ENCODE measurements at regions not wholly inside any gene's neighbourhood (a gene's known extent, or its start where the extent isn't known, plus 50 kb on each side); places are given as distances from the start of the nearest gene placed in this dataset.

DNA sequence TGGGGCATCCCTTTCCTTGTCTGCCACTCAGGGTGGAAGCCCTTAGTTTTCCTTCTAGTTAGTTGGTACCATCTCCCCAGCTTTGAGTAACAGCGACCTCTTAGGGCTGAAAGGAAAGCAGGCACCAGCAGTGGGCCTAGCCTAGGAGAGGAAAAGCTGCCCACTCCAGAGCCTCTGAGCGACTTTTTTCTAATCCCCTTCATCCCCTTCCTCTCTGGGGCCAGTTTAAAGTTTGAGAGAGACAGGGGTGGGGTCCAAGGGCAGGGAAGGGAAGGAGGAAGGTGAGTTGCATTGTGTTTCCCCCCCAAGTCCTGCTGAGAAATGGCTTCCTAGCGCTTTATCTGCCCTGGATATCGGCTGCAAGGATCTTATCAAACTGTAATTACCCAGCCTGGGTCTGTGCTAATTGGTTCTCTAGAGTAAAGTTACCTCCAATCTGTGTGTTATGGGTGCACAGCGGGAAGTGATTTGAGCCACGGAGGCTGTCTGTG lies 573.9 kb upstream of the CADM1 start:
- TF ChIP-seq POLR2A (IDR thresholded peaks at IDR 0.05), result no peak
- TF ChIP-seq, protein P1, sequence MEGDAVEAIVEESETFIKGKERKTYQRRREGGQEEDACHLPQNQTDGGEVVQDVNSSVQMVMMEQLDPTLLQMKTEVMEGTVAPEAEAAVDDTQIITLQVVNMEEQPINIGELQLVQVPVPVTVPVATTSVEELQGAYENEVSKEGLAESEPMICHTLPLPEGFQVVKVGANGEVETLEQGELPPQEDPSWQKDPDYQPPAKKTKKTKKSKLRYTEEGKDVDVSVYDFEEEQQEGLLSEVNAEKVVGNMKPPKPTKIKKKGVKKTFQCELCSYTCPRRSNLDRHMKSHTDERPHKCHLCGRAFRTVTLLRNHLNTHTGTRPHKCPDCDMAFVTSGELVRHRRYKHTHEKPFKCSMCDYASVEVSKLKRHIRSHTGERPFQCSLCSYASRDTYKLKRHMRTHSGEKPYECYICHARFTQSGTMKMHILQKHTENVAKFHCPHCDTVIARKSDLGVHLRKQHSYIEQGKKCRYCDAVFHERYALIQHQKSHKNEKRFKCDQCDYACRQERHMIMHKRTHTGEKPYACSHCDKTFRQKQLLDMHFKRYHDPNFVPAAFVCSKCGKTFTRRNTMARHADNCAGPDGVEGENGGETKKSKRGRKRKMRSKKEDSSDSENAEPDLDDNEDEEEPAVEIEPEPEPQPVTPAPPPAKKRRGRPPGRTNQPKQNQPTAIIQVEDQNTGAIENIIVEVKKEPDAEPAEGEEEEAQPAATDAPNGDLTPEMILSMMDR (IDR thresholded peaks at IDR 0.05), result no peak

All from suprapubic skin (tissue), 3 donors.